H1 (cell line): ENCODE measurements at regions not wholly inside any gene's neighbourhood (a gene's known extent, or its start where the extent isn't known, plus 50 kb on each side); places are given as distances from the start of the nearest gene placed in this dataset.

ENCODE experiments used
- CTCF ChIA-PET: fragments of 300-600 bp; sonication (Branson Sonifier 250); formaldehyde crosslinking; loops from one replicate; lab custom pipeline; 2021; ENCODE audit not compliant: partially characterized antibody; lab: Charles Lee
- POLR2A ChIA-PET: fragments of 300-600 bp; sonication (Branson Sonifier 250); formaldehyde crosslinking; loops from one replicate; lab custom pipeline; 2021; ENCODE audit warnings: inconsistent platforms; ENCODE audit not compliant: partially characterized antibody; lab: Charles Lee
- DNase-seq, 2 experiments: peaks; one replicate each; pipeline versions ENCODE4 v3.0.0 to v3.0.0-alpha.2; 2010 to 2022; ENCODE audit warnings: low spot score in 2 of 2, low read depth in 1 of 2, mixed read lengths in 1 of 2
- FAIRE-seq: peaks from 2 replicates; lab custom pipeline; 2011; peaks lifted over from hg19 to GRCh38; lab: Jason Lieb, UNC
- H2AFZ ChIP-seq: 2 replicates; pipeline ENCODE4 v1.8.1; 2012; ENCODE audit warnings: low read length, inconsistent platforms
- H2AK5ac ChIP-seq: 2 replicates; pipeline ENCODE4 v1.6.1; 2013; ENCODE audit warnings: low read depth, low read length
- H2BK120ac ChIP-seq: replicated peaks from 2 replicates; pipeline ENCODE3; 2013; ENCODE audit warnings: low read depth, low read length, inconsistent platforms
- H2BK12ac ChIP-seq: 2 replicates; pipeline ENCODE4 v1.6.1; 2013; ENCODE audit warnings: low read depth, low read length
- H2BK15ac ChIP-seq: 2 replicates; pipeline ENCODE4 v1.6.1; 2013; ENCODE audit warnings: low read length
- H2BK20ac ChIP-seq: 2 replicates; pipeline ENCODE4 v1.6.1; 2013; ENCODE audit warnings: low read length
- H2BK5ac ChIP-seq: 2 replicates; pipeline ENCODE4 v1.6.1; 2013; ENCODE audit warnings: low read depth, low read length
- H3K14ac ChIP-seq: 2 replicates; pipeline ENCODE4 v1.6.1; 2013; ENCODE audit warnings: inconsistent platforms; ENCODE audit not compliant: insufficient read length
- H3K18ac ChIP-seq: 2 replicates; pipeline ENCODE4 v1.6.1; 2013; ENCODE audit warnings: low read length; ENCODE audit errors: extremely low read depth
- H3K23ac ChIP-seq: 2 replicates; pipeline ENCODE4 v1.6.1; 2013; ENCODE audit warnings: inconsistent platforms; ENCODE audit not compliant: insufficient read length
- H3K23me2 ChIP-seq: 2 replicates; pipeline ENCODE4 v1.6.1; 2013; ENCODE audit warnings: low read depth, low read length
- H3K27ac ChIP-seq: 2 replicates; pipeline ENCODE4 v1.6.1; 2011; ENCODE audit warnings: low read depth, low read length, inconsistent platforms
- H3K27me3 ChIP-seq, 4 experiments: replicated peaks in 1 of 4; 1 replicate in 1 of 4; 2 replicates in 3 of 4; pipeline versions ENCODE4 v1.6.1 to v1.8.1; 2011 to 2013; ENCODE audit warnings: low read length in 3 of 4, mild to moderate bottlenecking in 3 of 4, inconsistent platforms in 2 of 4, mixed read lengths in 2 of 4, moderate library complexity in 1 of 4; ENCODE audit not compliant: control insufficient read depth in 3 of 4, insufficient read depth in 3 of 4; ENCODE audit errors: extremely low read depth in 1 of 4
- H3K36me3 ChIP-seq, 4 experiments: 2 replicates each; pipeline versions ENCODE4 v1.6.1 to v1.8.1; 2011 to 2013; ENCODE audit warnings: mild to moderate bottlenecking in 4 of 4, low read length in 3 of 4, moderate library complexity in 2 of 4, control low read depth in 1 of 4, inconsistent platforms in 1 of 4; ENCODE audit not compliant: insufficient read depth in 4 of 4, control insufficient read depth in 2 of 4
- H3K4ac ChIP-seq: replicated peaks from 2 replicates; pipeline ENCODE3; 2013; ENCODE audit warnings: low read length, low read depth, mixed read lengths, inconsistent platforms; ENCODE audit not compliant: insufficient read length
- H3K4me1 ChIP-seq, 4 experiments: replicated peaks in 1 of 4; 1 replicate in 1 of 4; 2 replicates in 3 of 4; pipeline versions ENCODE4 v1.6.1 to v1.8.1; 2011 to 2013; ENCODE audit warnings: low read length in 3 of 4, inconsistent platforms in 2 of 4, mixed read lengths in 1 of 4; ENCODE audit not compliant: insufficient read depth in 4 of 4, control insufficient read depth in 3 of 4
- H3K4me2 ChIP-seq, 2 experiments: 2 replicates each; pipeline versions ENCODE4 v1.6.1 to v1.8.1; 2011 to 2013; ENCODE audit warnings: low read depth in 2 of 2, low read length in 2 of 2, control low read depth in 1 of 2, inconsistent platforms in 1 of 2, mild to moderate bottlenecking in 1 of 2; ENCODE audit not compliant: insufficient read depth in 1 of 2
- H3K4me3 ChIP-seq, 4 experiments: fragments of 200-600, 300-600 bp in 1 of 4; sonication (generic), shearing (Covaris generic), sonication (Bioruptor Twin) in 1 of 4; 2 replicates each; pipeline versions ENCODE4 v1.5.1 to v1.8.1; 2011 to 2016; ENCODE audit warnings: low read length in 4 of 4, low read depth in 3 of 4, control low read depth in 2 of 4, inconsistent platforms in 2 of 4, mild to moderate bottlenecking in 2 of 4, mixed read lengths in 1 of 4, moderate library complexity in 1 of 4; ENCODE audit not compliant: insufficient read depth in 2 of 4; ENCODE audit errors: extremely low read depth in 1 of 4
- H3K56ac ChIP-seq: replicated peaks from 2 replicates; pipeline ENCODE3; 2013; ENCODE audit warnings: low read depth, mild to moderate bottlenecking, mixed read lengths, low read length, inconsistent platforms; ENCODE audit not compliant: insufficient read length
- H3K79me1 ChIP-seq: 2 replicates; pipeline ENCODE4 v1.6.1; 2013; ENCODE audit warnings: low read depth, low read length, control low read depth
- H3K79me2 ChIP-seq, 2 experiments: 2 replicates each; pipeline versions ENCODE4 v1.6.1 to v1.8.1; 2012 to 2013; ENCODE audit warnings: low read length in 2 of 2, mild to moderate bottlenecking in 2 of 2, inconsistent platforms in 1 of 2; ENCODE audit not compliant: insufficient read depth in 2 of 2, control insufficient read depth in 1 of 2
- H3K9ac ChIP-seq, 4 experiments: replicated peaks in 1 of 4; 1 replicate in 1 of 4; 2 replicates in 3 of 4; pipeline versions ENCODE4 v1.6.1 to v1.8.1; 2011 to 2013; ENCODE audit warnings: low read depth in 3 of 4, low read length in 3 of 4, control low read depth in 2 of 4, mild to moderate bottlenecking in 2 of 4, moderate library complexity in 2 of 4, inconsistent platforms in 1 of 4; ENCODE audit errors: extremely low read depth in 1 of 4
- H3K9me3 ChIP-seq, 2 experiments: 2 replicates each; pipeline versions ENCODE4 v1.6.1 to v1.8.1; 2012 to 2013; ENCODE audit warnings: mild to moderate bottlenecking in 2 of 2, moderate library complexity in 2 of 2, control low read depth in 1 of 2, inconsistent platforms in 1 of 2, low read depth in 1 of 2, low read length in 1 of 2, mixed read lengths in 1 of 2; ENCODE audit not compliant: insufficient read depth in 2 of 2
- H4K20me1 ChIP-seq, 2 experiments: replicated peaks in 1 of 2; 2 replicates each; pipeline versions ENCODE3 to v1.8.1; 2011 to 2013; ENCODE audit warnings: inconsistent platforms in 2 of 2, low read length in 2 of 2, mild to moderate bottlenecking in 1 of 2; ENCODE audit not compliant: insufficient read depth in 2 of 2, control insufficient read depth in 1 of 2
- H4K5ac ChIP-seq: 2 replicates; pipeline ENCODE4 v1.6.1; 2013; ENCODE audit warnings: low read length, low read depth, mixed read lengths, inconsistent platforms; ENCODE audit not compliant: insufficient read length
- H4K8ac ChIP-seq: 2 replicates; pipeline ENCODE4 v1.8.0; 2013; ENCODE audit warnings: mild to moderate bottlenecking, moderate library complexity, low read length, inconsistent platforms; ENCODE audit not compliant: insufficient read depth; ENCODE audit errors: extremely low read depth
- H4K91ac ChIP-seq: replicated peaks from 2 replicates; pipeline ENCODE3; 2013; ENCODE audit warnings: low read length, mixed read lengths, inconsistent platforms; ENCODE audit not compliant: insufficient read length
- CHD1 ChIP-seq: IDR thresholded peaks from 2 replicates; pipeline ENCODE4 v1.6.1; 2012; ENCODE audit warnings: low read depth, low read length, improper control_type of control experiment
- CHD2 ChIP-seq: IDR thresholded peaks from 2 replicates; pipeline ENCODE4 v1.6.1; 2012; ENCODE audit warnings: low read length, improper control_type of control experiment
- CTBP2 ChIP-seq: IDR thresholded peaks from 2 replicates; pipeline ENCODE4 v1.7.0; 2011; ENCODE audit warnings: borderline replicate concordance, mild to moderate bottlenecking, moderate library complexity, mixed read lengths, low read length; ENCODE audit not compliant: insufficient read depth, insufficient read length
- FOSL1 ChIP-seq: IDR thresholded peaks from 2 replicates; pipeline ENCODE4 v1.6.1; 2011; ENCODE audit warnings: mild to moderate bottlenecking, low read depth, low read length, moderate library complexity; ENCODE audit not compliant: insufficient read depth
- GABPA ChIP-seq: IDR thresholded peaks from 2 replicates; pipeline ENCODE4 v1.6.1; 2011; ENCODE audit warnings: mild to moderate bottlenecking, low read length, moderate library complexity, borderline replicate concordance; ENCODE audit not compliant: insufficient read depth
- HDAC2 ChIP-seq, 2 experiments: fragments of 300-600 bp in 1 of 2; sonication (generic) in 1 of 2; IDR thresholded peaks; 2 replicates each; pipeline ENCODE4 v1.6.1; 2011 to 2012; ENCODE audit warnings: low read depth in 2 of 2, low read length in 2 of 2, mild to moderate bottlenecking in 2 of 2, moderate library complexity in 2 of 2, borderline replicate concordance in 1 of 2, inconsistent platforms in 1 of 2
- MAFK ChIP-seq: IDR thresholded peaks from 2 replicates; pipeline ENCODE4 v1.6.1; 2012; ENCODE audit warnings: low read depth, mild to moderate bottlenecking, improper control_type of control experiment, low read length
- RAD21 ChIP-seq, 2 experiments: IDR thresholded peaks in 1 of 2; conservative IDR thresholded peaks in 1 of 2; 2 replicates each; pipeline ENCODE4 v1.6.1; 2011; ENCODE audit warnings: low read depth in 2 of 2, low read length in 2 of 2, improper control_type of control experiment in 1 of 2, inconsistent platforms in 1 of 2, mild to moderate bottlenecking in 1 of 2, moderate library complexity in 1 of 2
- SP1 ChIP-seq: IDR thresholded peaks from 2 replicates; pipeline ENCODE4 v1.6.1; 2011; ENCODE audit warnings: low read depth, low read length
- TAF1 ChIP-seq: IDR thresholded peaks from 2 replicates; pipeline ENCODE4 v1.6.1; 2011; ENCODE audit warnings: mild to moderate bottlenecking, low read depth, low read length
- WGBS, 2 experiments: shearing (Covaris generic) in 1 of 2; methylation state at CpG; one replicate each; pipeline versions ENCODE4 v1.1.6 to v1.1.7; 2013 to 2015; ENCODE audit warnings: low lambda C conversion rate in 2 of 2, mixed read lengths in 2 of 2, inconsistent platforms in 1 of 2, low coverage in 1 of 2, missing lambda C conversion rate in 1 of 2; ENCODE audit not compliant: insufficient replicate concordance in 2 of 2, insufficient coverage in 1 of 2, insufficient read length in 1 of 2; ENCODE audit errors: extremely low coverage in 1 of 2, missing lambda C conversion rate in 1 of 2; 5-methylcytosine and 5-hydroxymethylcytosine counted together
- TF ChIP-seq, protein P1 (sequence below): IDR thresholded peaks from 2 replicates; pipeline ENCODE4 v1.6.1; 2012; ENCODE audit warnings: inconsistent platforms

DNA sequence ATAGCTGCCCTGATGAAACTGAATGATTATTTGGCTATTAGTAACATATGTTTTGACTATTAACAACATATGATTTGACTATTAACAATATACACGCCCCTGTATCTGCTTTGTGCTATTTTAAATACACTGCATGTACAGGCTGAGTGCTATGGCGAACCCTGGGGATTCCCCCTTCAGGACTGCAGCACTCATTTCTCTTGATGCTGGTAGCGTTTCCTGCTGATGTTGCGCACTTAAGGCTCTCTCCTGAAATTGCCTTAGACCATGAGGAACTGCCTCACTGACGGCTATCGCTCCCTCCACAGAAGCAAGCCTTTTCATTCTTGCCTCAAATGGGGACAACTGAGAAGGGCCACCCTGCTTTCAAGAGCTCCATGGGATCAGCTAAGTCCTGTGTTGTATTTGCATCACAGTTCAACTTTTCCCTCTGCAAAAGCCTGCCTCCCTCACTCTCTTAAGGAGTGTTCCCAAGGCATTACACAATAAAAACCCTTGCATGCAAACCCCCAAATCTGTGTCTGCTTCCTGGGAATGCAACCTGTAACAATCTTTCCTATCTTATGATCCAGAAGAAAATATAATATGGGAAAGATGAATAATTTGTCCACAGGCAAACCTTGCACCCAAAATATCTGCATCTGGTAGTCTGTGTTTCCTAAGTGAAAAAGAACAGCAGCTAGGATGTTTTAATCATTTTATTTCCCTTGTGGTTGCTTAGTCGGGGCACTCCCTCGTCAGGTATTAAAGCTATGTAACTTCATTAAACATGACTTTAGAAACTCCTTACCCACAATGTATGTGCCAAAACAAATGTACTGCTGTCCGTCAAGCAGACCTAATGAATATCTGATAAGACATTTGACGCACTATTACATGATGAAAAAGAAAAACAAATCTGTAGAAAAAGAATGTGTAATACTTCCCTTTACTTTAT is 456.4 kb downstream of the COL12A1 start:
- POLR2A ChIA-PET, result no interaction called here
- no peak overlapping the region for H2BK5ac ChIP-seq
- DNase-seq, result no peak
- TF ChIP-seq, protein P1, sequence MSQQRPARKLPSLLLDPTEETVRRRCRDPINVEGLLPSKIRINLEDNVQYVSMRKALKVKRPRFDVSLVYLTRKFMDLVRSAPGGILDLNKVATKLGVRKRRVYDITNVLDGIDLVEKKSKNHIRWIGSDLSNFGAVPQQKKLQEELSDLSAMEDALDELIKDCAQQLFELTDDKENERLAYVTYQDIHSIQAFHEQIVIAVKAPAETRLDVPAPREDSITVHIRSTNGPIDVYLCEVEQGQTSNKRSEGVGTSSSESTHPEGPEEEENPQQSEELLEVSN, result no peak
- no peak for TF ChIP-seq CHD1
- TF ChIP-seq RAD21 (IDR thresholded peaks at IDR 0.05 in 1 of 2, conservative IDR thresholded peaks at IDR 0.05 in 1 of 2; ENCODE audit: low read depth in 2 of 2, low read length in 2 of 2), result no peak; a peak in 1 of 4 replicates
- no peak for TF ChIP-seq CTBP2
- TF ChIP-seq MAFK, result no peak
- no peak for TF ChIP-seq SP1
- TF ChIP-seq HDAC2 (IDR thresholded peaks at IDR 0.05; ENCODE audit: borderline replicate concordance in 1 of 2, low read depth in 2 of 2, low read length in 2 of 2), result no peak
- TF ChIP-seq CHD2, result no peak
- TF ChIP-seq GABPA, result no peak
- no peak for TF ChIP-seq TAF1
- TF ChIP-seq FOSL1, result no peak

More for the DNA sequence above, 456.4 kb downstream of the COL12A1 start:
- Histone ChIP-seq H3K23ac (no peak overlapping the region), H3K36me3 (no peaks in the 10 kb centered on the region), H3K4me1 (peaks cover 0 to 6% (median 3%) of the 10 kb centered on the region in 4 experiments; a peak in 3 of 7 replicates), H3K4me3 (no peak overlapping the region), H4K91ac (no peak overlapping the region), H2AFZ (peak overlapping the region; percentile 89), H3K4me2 (peak overlapping the region in 1 of 2 experiments; percentile 48; a peak in 1 of 4 replicates), H2AK5ac (no peak overlapping the region), H3K14ac (no peak overlapping the region), H3K56ac (no peak overlapping the region), H3K79me1 (no peaks in the 10 kb centered on the region), H2BK20ac (no peak overlapping the region), H2BK120ac (no peak overlapping the region), H4K20me1 (no peaks in the 10 kb centered on the region), H2BK15ac (no peak overlapping the region), H3K27me3 (no peaks in the 10 kb centered on the region), H4K8ac (no peak overlapping the region), H3K79me2 (no peaks in the 10 kb centered on the region), H3K18ac (no peak overlapping the region), H3K9ac (no peak overlapping the region), H3K27ac (no peak overlapping the region), H4K5ac (no peak overlapping the region), H2BK12ac (no peak overlapping the region), H3K23me2 (no peaks in the 10 kb centered on the region), H3K4ac (no peak overlapping the region), H3K9me3 (no peaks in the 10 kb centered on the region)
- 82% methylated on average over 10 of the region's 10 CpGs; no CpG with 5 or more reads in 1 of the 2 experiments for WGBS, 2 experiments
- CTCF ChIA-PET, result interaction anchor here (1.4 kb wide), 1 partner anchor 459 kb away, joined by 6 read pairs; no protein-coding TSS in a partner anchor
- FAIRE-seq, result no peak
